HEK293 (cell line): ENCODE measurements at regions not wholly inside any gene's neighbourhood (a gene's known extent, or its start where the extent isn't known, plus 50 kb on each side); places are given as distances from the start of the nearest gene placed in this dataset.

ENCODE experiments used
- CTCF ChIA-PET: fragments of 350-600 bp; formaldehyde crosslinking; extraction: SDS; loops from one replicate; lab custom pipeline; 2021; ENCODE audit warnings: antibody characterized with exemption; lab: Yijun Ruan, JAX
- POLR2A ChIA-PET: fragments of 300-600 bp; formaldehyde crosslinking; extraction: SDS; loops from one replicate; lab custom pipeline; 2020; ENCODE audit warnings: antibody characterized with exemption, inconsistent platforms; lab: Yijun Ruan, JAX
- H3K27ac ChIP-seq: fragments of 200-500 bp; sonication (Bioruptor generic); 2 replicates; pipeline ENCODE4 v1.5.1; 2014; ENCODE audit warnings: low read depth, low read length, control low read depth, inconsistent platforms; ENCODE audit errors: extremely low read depth
- H3K36me3 ChIP-seq, 2 experiments: fragments of 200-500 bp in 1 of 2; sonication (Bioruptor generic) in 1 of 2; 1 replicate in 1 of 2; 2 replicates in 1 of 2; pipeline ENCODE4 v1.5.1; 2014 to 2017; ENCODE audit warnings: inconsistent platforms in 2 of 2, low read length in 2 of 2; ENCODE audit not compliant: control insufficient read depth in 2 of 2, insufficient read depth in 1 of 2
- H3K4me1 ChIP-seq: fragments of 200-500 bp; sonication (Bioruptor generic); 2 replicates; pipeline ENCODE4 v1.5.1; 2014; ENCODE audit warnings: mild to moderate bottlenecking, low read length, inconsistent platforms; ENCODE audit not compliant: control insufficient read depth, insufficient read depth
- H3K4me3 ChIP-seq: 2 replicates; pipeline ENCODE4 v1.5.1; 2011; ENCODE audit warnings: low read depth, mild to moderate bottlenecking, control low read depth, low read length, moderate library complexity
- H3K9me3 ChIP-seq: fragments of 200-500 bp; sonication (Bioruptor generic); 2 replicates; pipeline ENCODE4 v1.5.1; 2014; ENCODE audit warnings: low read depth, low read length, inconsistent platforms; ENCODE audit not compliant: control insufficient read depth, insufficient read depth
- EGR2 ChIP-seq: fragments of 450-650 bp; formaldehyde crosslinking; IDR thresholded peaks from 2 replicates; pipeline ENCODE4 v1.5.1; 2016; ENCODE audit warnings: low read depth, missing biosample characterization, missing genetic modification characterization
- HOXC10 ChIP-seq: sonication (generic); formaldehyde crosslinking; IDR thresholded peaks from 2 replicates; pipeline ENCODE4 v1.8.1; 2023; ENCODE audit warnings: mild to moderate bottlenecking, missing genetic modification reagents
- TCF7L2 ChIP-seq: IDR thresholded peaks from 2 replicates; pipeline ENCODE4 v1.6.1; 2011; ENCODE audit warnings: low read depth, mild to moderate bottlenecking, inconsistent platforms, low read length, moderate library complexity, borderline replicate concordance
- YY1 ChIP-seq: fragments of 450-650 bp; formaldehyde crosslinking; IDR thresholded peaks from 2 replicates; pipeline ENCODE4 v1.5.1; 2018; ENCODE audit warnings: missing biosample characterization, missing genetic modification characterization
- ZBTB7A ChIP-seq: fragments of 450-650 bp; formaldehyde crosslinking; IDR thresholded peaks from 2 replicates; pipeline ENCODE4 v1.5.1; 2016; ENCODE audit warnings: low read depth, missing biosample characterization, missing genetic modification characterization
- ZFHX2 ChIP-seq: fragments of 450-650 bp; formaldehyde crosslinking; conservative IDR thresholded peaks from 2 replicates; pipeline ENCODE4 v1.5.1; 2016; ENCODE audit warnings: missing biosample characterization, missing genetic modification characterization
- ZNF248 ChIP-seq: fragments of 450-650 bp; formaldehyde crosslinking; IDR thresholded peaks from 2 replicates; pipeline ENCODE4 v1.5.1; 2017; ENCODE audit warnings: missing biosample characterization, missing genetic modification characterization
- ZNF266 ChIP-seq: fragments of 450-650 bp; formaldehyde crosslinking; IDR thresholded peaks from 2 replicates; pipeline ENCODE4 v1.5.1; 2016; ENCODE audit warnings: missing biosample characterization, missing genetic modification characterization, low read depth
- ZNF280D ChIP-seq: fragments of 450-650 bp; formaldehyde crosslinking; IDR thresholded peaks from 2 replicates; pipeline ENCODE4 v1.5.1; 2016; ENCODE audit warnings: missing biosample characterization, missing genetic modification characterization
- ZNF354C ChIP-seq: fragments of 450-650 bp; formaldehyde crosslinking; IDR thresholded peaks from 2 replicates; pipeline ENCODE4 v1.5.1; 2016; ENCODE audit warnings: missing biosample characterization, missing genetic modification characterization, low read depth, borderline replicate concordance
- ZNF366 ChIP-seq: fragments of 450-650 bp; formaldehyde crosslinking; conservative IDR thresholded peaks from 2 replicates; pipeline ENCODE4 v1.5.1; 2016; ENCODE audit warnings: missing biosample characterization, missing genetic modification characterization
- ZNF404 ChIP-seq: fragments of 450-650 bp; formaldehyde crosslinking; IDR thresholded peaks from 2 replicates; pipeline ENCODE4 v1.5.1; 2017; ENCODE audit warnings: missing biosample characterization, missing genetic modification characterization
- ZNF510 ChIP-seq: fragments of 450-650 bp; formaldehyde crosslinking; IDR thresholded peaks from 2 replicates; pipeline ENCODE4 v1.5.1; 2018; ENCODE audit warnings: mild to moderate bottlenecking, missing genetic modification characterization, missing biosample characterization; ENCODE audit not compliant: insufficient replicate concordance
- ZNF692 ChIP-seq: fragments of 450-650 bp; formaldehyde crosslinking; IDR thresholded peaks from 2 replicates; pipeline ENCODE4 v1.5.1; 2016; ENCODE audit warnings: missing biosample characterization, missing genetic modification characterization
- ZNF768 ChIP-seq: fragments of 450-650 bp; formaldehyde crosslinking; IDR thresholded peaks from 2 replicates; pipeline ENCODE4 v1.5.1; 2018; ENCODE audit warnings: missing biosample characterization, mild to moderate bottlenecking, missing genetic modification characterization
- ZNF776 ChIP-seq: fragments of 450-650 bp; formaldehyde crosslinking; IDR thresholded peaks from 2 replicates; pipeline ENCODE4 v1.5.0; 2017; ENCODE audit warnings: missing biosample characterization, missing genetic modification characterization, borderline replicate concordance
- ZNF837 ChIP-seq: fragments of 450-650 bp; formaldehyde crosslinking; IDR thresholded peaks from 2 replicates; pipeline ENCODE4 v1.5.1; 2016; ENCODE audit warnings: missing biosample characterization, missing genetic modification characterization
- TF ChIP-seq, protein P1 (sequence below): fragments of 450-650 bp; formaldehyde crosslinking; IDR thresholded peaks from 2 replicates; pipeline ENCODE4 v1.5.1; 2016; ENCODE audit warnings: missing biosample characterization, missing genetic modification characterization, low read depth
- TF ChIP-seq, protein P2 (sequence below): fragments of 450-650 bp; formaldehyde crosslinking; IDR thresholded peaks from 2 replicates; pipeline ENCODE4 v1.5.1; 2016; ENCODE audit warnings: missing biosample characterization, missing genetic modification characterization, borderline replicate concordance

GRCh38 chr2:42978175-42978886, 185.9 kb upstream of the HAAO start:
- no peak for TF ChIP-seq ZNF280D
- no peak for TF ChIP-seq ZNF404 (tag by site-specific recombination)
- TF ChIP-seq YY1 (tag by site-specific recombination), result no peak
- no peak for TF ChIP-seq ZNF776 (tag by site-specific recombination)
- no peak for TF ChIP-seq ZNF837 (tag by site-specific recombination)
- TF ChIP-seq ZNF692, result no peak
- TF ChIP-seq ZNF354C (tag by site-specific recombination), result no peak
- no peak for TF ChIP-seq TCF7L2
- no peak for TF ChIP-seq ZNF248
- TF ChIP-seq ZNF366, result no peak
- TF ChIP-seq ZNF768, result no peak
- ChIA-PET POLR2A (interaction anchor here (1.1 kb wide), 2 partner anchors 242 to 249 kb away, joined by 4 read pairs; no protein-coding TSS in a partner anchor), CTCF (interaction anchor here (0.5 to 9.8 kb wide), 8 partner anchors 22 to 506 kb away, joined by 3 to 106 read pairs (median 4); partner anchors contain the start of gene ZFP36L2)
- no peak overlapping the region for H3K4me3 ChIP-seq
- no peak overlapping the region for H3K27ac ChIP-seq
- no peaks in the 10 kb centered on the region for H3K9me3 ChIP-seq
- no peaks in the 10 kb centered on the region for H3K36me3 ChIP-seq
- H3K4me1 ChIP-seq, result no peaks in the 10 kb centered on the region

DNA sequence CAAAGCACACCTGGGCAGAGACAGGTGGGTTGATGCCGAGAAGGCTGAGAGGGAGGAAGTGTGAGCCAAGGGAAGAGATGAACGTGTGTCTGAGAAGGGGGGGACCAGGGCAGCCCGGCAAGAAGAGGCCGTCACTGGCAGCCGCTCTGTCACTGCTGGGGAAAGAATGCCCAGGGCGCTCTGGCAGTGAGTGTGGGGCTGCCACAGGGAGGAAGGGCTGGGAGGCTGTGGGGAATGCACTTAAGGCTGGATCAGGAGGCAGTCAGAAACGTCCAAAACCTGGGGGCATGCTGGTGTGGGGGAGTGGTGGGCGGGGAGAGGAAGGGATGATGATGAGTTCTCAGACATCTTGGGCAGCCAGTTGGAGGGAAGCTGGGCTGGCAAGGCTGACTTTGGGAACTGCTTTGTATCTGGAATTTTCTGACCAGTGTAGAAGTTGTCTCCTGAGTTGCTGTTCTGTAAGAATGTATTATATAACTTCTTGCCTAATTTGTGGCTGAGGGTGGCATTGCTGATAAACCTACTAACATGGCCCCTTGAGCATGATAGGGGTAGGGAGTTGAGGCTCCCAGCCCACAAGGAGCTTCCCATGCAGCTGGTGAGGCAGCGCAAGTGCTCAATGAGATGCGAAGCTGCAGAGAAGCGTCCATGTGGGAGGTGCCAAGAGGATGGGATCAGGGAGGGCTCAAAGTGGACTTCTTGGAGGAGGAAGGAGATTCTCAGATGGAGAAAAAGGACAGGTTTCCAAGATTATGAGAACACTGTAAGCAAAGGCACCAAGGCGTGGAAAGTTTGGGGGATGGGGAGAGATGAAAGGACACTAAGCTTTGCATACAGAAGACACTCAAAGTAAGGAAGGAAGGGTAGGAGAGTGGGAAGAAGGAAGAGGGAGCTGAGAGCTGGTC, 185.1 kb upstream of the HAAO start:
- no peak overlapping the region for H3K27ac ChIP-seq
- ChIA-PET CTCF (interaction anchor here (0.6 to 9.8 kb wide), 9 partner anchors 23 to 507 kb away, joined by 3 to 106 read pairs (median 4); partner anchors contain the start of gene ZFP36L2), POLR2A (interaction anchor here (1.1 kb wide), 2 partner anchors 243 to 250 kb away, joined by 4 read pairs; no protein-coding TSS in a partner anchor)
- H3K4me3 ChIP-seq, result no peak overlapping the region
- no peaks in the 10 kb centered on the region for H3K9me3 ChIP-seq
- no peaks in the 10 kb centered on the region for H3K36me3 ChIP-seq
- no peaks in the 10 kb centered on the region for H3K4me1 ChIP-seq
- no peak for TF ChIP-seq ZNF510
- TF ChIP-seq ZBTB7A (tag by site-specific recombination), result no peak
- TF ChIP-seq HOXC10 (CRISPR knock-in tag), result no peak
- TF ChIP-seq, protein P1, sequence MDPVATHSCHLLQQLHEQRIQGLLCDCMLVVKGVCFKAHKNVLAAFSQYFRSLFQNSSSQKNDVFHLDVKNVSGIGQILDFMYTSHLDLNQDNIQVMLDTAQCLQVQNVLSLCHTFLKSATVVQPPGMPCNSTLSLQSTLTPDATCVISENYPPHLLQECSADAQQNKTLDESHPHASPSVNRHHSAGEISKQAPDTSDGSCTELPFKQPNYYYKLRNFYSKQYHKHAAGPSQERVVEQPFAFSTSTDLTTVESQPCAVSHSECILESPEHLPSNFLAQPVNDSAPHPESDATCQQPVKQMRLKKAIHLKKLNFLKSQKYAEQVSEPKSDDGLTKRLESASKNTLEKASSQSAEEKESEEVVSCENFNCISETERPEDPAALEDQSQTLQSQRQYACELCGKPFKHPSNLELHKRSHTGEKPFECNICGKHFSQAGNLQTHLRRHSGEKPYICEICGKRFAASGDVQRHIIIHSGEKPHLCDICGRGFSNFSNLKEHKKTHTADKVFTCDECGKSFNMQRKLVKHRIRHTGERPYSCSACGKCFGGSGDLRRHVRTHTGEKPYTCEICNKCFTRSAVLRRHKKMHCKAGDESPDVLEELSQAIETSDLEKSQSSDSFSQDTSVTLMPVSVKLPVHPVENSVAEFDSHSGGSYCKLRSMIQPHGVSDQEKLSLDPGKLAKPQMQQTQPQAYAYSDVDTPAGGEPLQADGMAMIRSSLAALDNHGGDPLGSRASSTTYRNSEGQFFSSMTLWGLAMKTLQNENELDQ, result no peak
- no peak for TF ChIP-seq ZNF266 (tag by site-specific recombination)
- TF ChIP-seq ZFHX2 (tag by site-specific recombination), result peak; percentile 49; the same call in 1 of the 2 replicates
- TF ChIP-seq EGR2 (tag by site-specific recombination), result peak; percentile 48; the same call in 1 of the 2 replicates
- TF ChIP-seq, protein P2, sequence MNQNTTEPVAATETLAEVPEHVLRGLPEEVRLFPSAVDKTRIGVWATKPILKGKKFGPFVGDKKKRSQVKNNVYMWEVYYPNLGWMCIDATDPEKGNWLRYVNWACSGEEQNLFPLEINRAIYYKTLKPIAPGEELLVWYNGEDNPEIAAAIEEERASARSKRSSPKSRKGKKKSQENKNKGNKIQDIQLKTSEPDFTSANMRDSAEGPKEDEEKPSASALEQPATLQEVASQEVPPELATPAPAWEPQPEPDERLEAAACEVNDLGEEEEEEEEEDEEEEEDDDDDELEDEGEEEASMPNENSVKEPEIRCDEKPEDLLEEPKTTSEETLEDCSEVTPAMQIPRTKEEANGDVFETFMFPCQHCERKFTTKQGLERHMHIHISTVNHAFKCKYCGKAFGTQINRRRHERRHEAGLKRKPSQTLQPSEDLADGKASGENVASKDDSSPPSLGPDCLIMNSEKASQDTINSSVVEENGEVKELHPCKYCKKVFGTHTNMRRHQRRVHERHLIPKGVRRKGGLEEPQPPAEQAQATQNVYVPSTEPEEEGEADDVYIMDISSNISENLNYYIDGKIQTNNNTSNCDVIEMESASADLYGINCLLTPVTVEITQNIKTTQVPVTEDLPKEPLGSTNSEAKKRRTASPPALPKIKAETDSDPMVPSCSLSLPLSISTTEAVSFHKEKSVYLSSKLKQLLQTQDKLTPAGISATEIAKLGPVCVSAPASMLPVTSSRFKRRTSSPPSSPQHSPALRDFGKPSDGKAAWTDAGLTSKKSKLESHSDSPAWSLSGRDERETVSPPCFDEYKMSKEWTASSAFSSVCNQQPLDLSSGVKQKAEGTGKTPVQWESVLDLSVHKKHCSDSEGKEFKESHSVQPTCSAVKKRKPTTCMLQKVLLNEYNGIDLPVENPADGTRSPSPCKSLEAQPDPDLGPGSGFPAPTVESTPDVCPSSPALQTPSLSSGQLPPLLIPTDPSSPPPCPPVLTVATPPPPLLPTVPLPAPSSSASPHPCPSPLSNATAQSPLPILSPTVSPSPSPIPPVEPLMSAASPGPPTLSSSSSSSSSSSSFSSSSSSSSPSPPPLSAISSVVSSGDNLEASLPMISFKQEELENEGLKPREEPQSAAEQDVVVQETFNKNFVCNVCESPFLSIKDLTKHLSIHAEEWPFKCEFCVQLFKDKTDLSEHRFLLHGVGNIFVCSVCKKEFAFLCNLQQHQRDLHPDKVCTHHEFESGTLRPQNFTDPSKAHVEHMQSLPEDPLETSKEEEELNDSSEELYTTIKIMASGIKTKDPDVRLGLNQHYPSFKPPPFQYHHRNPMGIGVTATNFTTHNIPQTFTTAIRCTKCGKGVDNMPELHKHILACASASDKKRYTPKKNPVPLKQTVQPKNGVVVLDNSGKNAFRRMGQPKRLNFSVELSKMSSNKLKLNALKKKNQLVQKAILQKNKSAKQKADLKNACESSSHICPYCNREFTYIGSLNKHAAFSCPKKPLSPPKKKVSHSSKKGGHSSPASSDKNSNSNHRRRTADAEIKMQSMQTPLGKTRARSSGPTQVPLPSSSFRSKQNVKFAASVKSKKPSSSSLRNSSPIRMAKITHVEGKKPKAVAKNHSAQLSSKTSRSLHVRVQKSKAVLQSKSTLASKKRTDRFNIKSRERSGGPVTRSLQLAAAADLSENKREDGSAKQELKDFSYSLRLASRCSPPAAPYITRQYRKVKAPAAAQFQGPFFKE (tag by site-specific recombination), result no peak
